ENCODE measurements at regions not wholly inside any gene's neighbourhood (a gene's known extent, or its start where the extent isn't known, plus 50 kb on each side); places are given as distances from the start of the nearest gene placed in this dataset.

GRCh38 chr16:66204756-66205155, 161.7 kb upstream of the CDH5 start:
- Histone ChIP-seq H3K4me1 (no peaks in the 10 kb centered on the region), H3K9me3 (no peaks in the 10 kb centered on the region), H3K36me3 (no peaks in the 10 kb centered on the region), H3K27ac (no peak overlapping the region), H3K27me3 (no peaks in the 10 kb centered on the region), H3K4me3 (replicated peaks in 1 of 3) (no peak overlapping the region)
- intact Hi-C loops (cut with DNase I), result no loop called here
- no peak for DNase-seq
- 64 to 73% methylated on average over 3 of the region's 3 CpGs for WGBS, 2 donors
- TF ChIP-seq POLR2A (IDR thresholded peaks at IDR 0.05) (no peak), CTCF (IDR thresholded peaks at IDR 0.05) (no peak)

GRCh38 chr16:66203476-66203875, 163.0 kb upstream of the CDH5 start:
- Histone ChIP-seq H3K36me3 (no peaks in the 10 kb centered on the region), H3K9me3 (no peaks in the 10 kb centered on the region), H3K4me1 (no peaks in the 10 kb centered on the region), H3K4me3 (replicated peaks in 1 of 3) (no peak overlapping the region), H3K27me3 (no peaks in the 10 kb centered on the region), H3K27ac (no peak overlapping the region)
- 91 to 96% methylated on average over 4 of the region's 4 CpGs for WGBS, 2 donors
- DNase-seq, result no peak
- TF ChIP-seq CTCF (IDR thresholded peaks at IDR 0.05) (no peak), POLR2A (IDR thresholded peaks at IDR 0.05) (no peak)
- intact Hi-C loops (cut with DNase I), result no loop called here

GRCh38 chr16:66199189-66199588, 167.3 kb upstream of the CDH5 start:
- Histone ChIP-seq H3K36me3 (no peaks in the 10 kb centered on the region), H3K4me3 (replicated peaks in 1 of 3) (no peak overlapping the region), H3K9me3 (no peaks in the 10 kb centered on the region), H3K4me1 (no peaks in the 10 kb centered on the region), H3K27me3 (no peaks in the 10 kb centered on the region), H3K27ac (no peak overlapping the region)
- 84 to 91% methylated on average over 1 of the region's 1 CpG for WGBS, 2 donors
- no peak for DNase-seq
- intact Hi-C loops (cut with DNase I), result no loop called here
- TF ChIP-seq POLR2A (IDR thresholded peaks at IDR 0.05) (no peak), CTCF (IDR thresholded peaks at IDR 0.05) (no peak)

- intact Hi-C loops (cut with DNase I), result no loop called here
- no peaks in the 10 kb centered on the region for H3K9me3 ChIP-seq
- WGBS, 2 donors, result 58 to 84% methylated on average over 3 of the region's 3 CpGs
- no peaks in the 10 kb centered on the region for H3K27me3 ChIP-seq
- TF ChIP-seq POLR2A (IDR thresholded peaks at IDR 0.05), result no peak
- TF ChIP-seq CTCF (IDR thresholded peaks at IDR 0.05), result no peak
- DNase-seq, result no peak
- H3K4me1 ChIP-seq, result no peaks in the 10 kb centered on the region
- no peak overlapping the region for H3K27ac ChIP-seq
- H3K4me3 ChIP-seq (replicated peaks in 1 of 3), result no peak overlapping the region
- no peaks in the 10 kb centered on the region for H3K36me3 ChIP-seq
Measured at GRCh38 chr16:66198641-66199040, 167.8 kb upstream of the CDH5 start.

- 81 to 88% methylated on average over 4 of the region's 4 CpGs for WGBS, 2 donors
- Histone ChIP-seq H3K9me3 (no peaks in the 10 kb centered on the region), H3K4me1 (no peaks in the 10 kb centered on the region), H3K27ac (no peak overlapping the region), H3K27me3 (no peaks in the 10 kb centered on the region), H3K36me3 (no peaks in the 10 kb centered on the region), H3K4me3 (replicated peaks in 1 of 3) (no peak overlapping the region)
- TF ChIP-seq POLR2A (IDR thresholded peaks at IDR 0.05) (no peak), CTCF (IDR thresholded peaks at IDR 0.05) (no peak)
- no peak for DNase-seq
- intact Hi-C loops (cut with DNase I), result no loop called here
Measured at GRCh38 chr16:66197668-66198278, 168.7 kb upstream of the CDH5 start.
